Endothelial cell (in vitro differentiated cells): ENCODE measurements at regions not wholly inside any gene's neighbourhood (a gene's known extent, or its start where the extent isn't known, plus 50 kb on each side); places are given as distances from the start of the nearest gene placed in this dataset.

Source experiments
- DNase-seq: peaks from one replicate; pipeline ENCODE4 v3.0.0; 2021; ENCODE audit warnings: low spot score
- H3K27ac Mint-ChIP-seq: one replicate; pipeline ENCODE4 v1.8.0; 2021; ENCODE audit warnings: mixed read lengths, inconsistent platforms; ENCODE audit not compliant: unreplicated experiment
- H3K27me3 Mint-ChIP-seq: one replicate; pipeline ENCODE4 v1.8.0; 2021; ENCODE audit warnings: mild to moderate bottlenecking, moderate library complexity, mixed read lengths, inconsistent platforms; ENCODE audit not compliant: unreplicated experiment
- H3K36me3 Mint-ChIP-seq: one replicate; pipeline ENCODE4 v1.8.0; 2021; ENCODE audit warnings: mild to moderate bottlenecking, low read depth, mixed read lengths, inconsistent platforms; ENCODE audit not compliant: unreplicated experiment
- H3K4me1 Mint-ChIP-seq: one replicate; pipeline ENCODE4 v1.8.0; 2021; ENCODE audit warnings: mild to moderate bottlenecking, mixed read lengths, inconsistent platforms; ENCODE audit not compliant: unreplicated experiment
- H3K4me3 Mint-ChIP-seq: one replicate; pipeline ENCODE4 v1.8.0; 2021; ENCODE audit warnings: mild to moderate bottlenecking, mixed read lengths, inconsistent platforms; ENCODE audit not compliant: unreplicated experiment
- H3K9me3 Mint-ChIP-seq: one replicate; pipeline ENCODE4 v1.8.0; 2021; ENCODE audit warnings: mixed read lengths, inconsistent platforms; ENCODE audit not compliant: unreplicated experiment
- CTCF ChIP-seq: fragments of 200-600 bp; sonication (generic); IDR thresholded peaks from one replicate; pipeline ENCODE4 v1.5.0; 2021; ENCODE audit warnings: antibody characterized with exemption; ENCODE audit not compliant: unreplicated experiment

- H3K4me3 Mint-ChIP-seq: no peak overlapping the region
- no peaks in the 10 kb centered on the region for H3K27me3 Mint-ChIP-seq
- H3K36me3 Mint-ChIP-seq: peaks cover 5% of the 10 kb centered on the region
- H3K4me1 Mint-ChIP-seq: no peaks in the 10 kb centered on the region
- TF ChIP-seq CTCF: no peak
- no peak for DNase-seq
- H3K27ac Mint-ChIP-seq: no peak overlapping the region
- peaks cover 5% of the 10 kb centered on the region for H3K9me3 Mint-ChIP-seq
Measured at GRCh38 chr10:33098951-33099663, 141.1 kb upstream of the ITGB1 start.

DNA sequence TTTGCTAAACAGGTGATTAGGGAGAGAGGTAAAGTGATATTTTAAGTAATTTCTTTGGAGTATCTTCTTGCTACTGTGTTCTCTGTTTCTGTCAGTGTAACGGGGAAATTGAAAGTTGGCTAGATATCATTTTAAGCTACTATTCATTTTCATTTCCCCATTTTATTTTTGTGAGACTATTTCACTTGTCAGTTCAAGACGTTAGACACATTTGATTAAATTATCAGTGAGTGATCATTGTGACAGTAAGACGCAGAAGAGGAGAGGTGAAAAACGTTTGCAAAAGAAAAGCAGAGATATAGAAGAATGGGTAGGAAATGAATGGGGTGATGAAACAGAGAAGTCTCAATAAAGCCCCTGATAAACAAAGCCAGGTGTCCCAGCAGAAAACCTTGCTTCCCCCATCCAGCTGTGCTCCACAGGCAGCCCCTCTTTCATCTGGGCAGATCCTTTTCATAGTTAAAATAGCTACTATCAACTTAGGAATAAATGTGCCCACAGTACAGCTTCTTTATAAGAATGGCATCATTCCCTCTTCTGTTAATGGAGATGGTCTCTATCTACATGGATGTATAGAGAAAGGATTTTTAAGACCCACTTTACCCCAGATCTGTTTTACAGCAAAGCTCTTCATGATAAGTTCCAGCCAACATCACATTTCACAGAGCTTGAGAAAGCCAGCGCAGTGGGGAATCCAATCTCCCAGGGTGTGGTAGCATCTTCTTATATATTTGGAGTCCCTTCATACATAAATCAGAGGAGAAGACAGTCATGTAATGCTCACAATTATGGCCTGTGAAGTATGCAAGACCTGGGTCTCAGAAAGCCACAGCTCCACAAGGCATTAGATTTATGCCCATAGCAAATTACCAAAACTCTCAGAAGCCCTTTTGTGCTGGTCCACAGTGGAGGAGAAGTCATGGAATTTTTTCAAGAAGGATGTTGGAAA, 138.1 kb upstream of the ITGB1 start:
- Mint-ChIP-seq H3K27ac (no peak overlapping the region), H3K27me3 (no peaks in the 10 kb centered on the region), H3K4me1 (no peaks in the 10 kb centered on the region), H3K9me3 (peaks cover 5% of the 10 kb centered on the region), H3K36me3 (peaks cover 5% of the 10 kb centered on the region), H3K4me3 (no peak overlapping the region)
- no peak for DNase-seq
- TF ChIP-seq CTCF: no peak

GRCh38 chr10:33094263-33095051, 136.4 kb upstream of the ITGB1 start:
- Mint-ChIP-seq H3K4me1 (no peaks in the 10 kb centered on the region), H3K9me3 (peaks cover 5% of the 10 kb centered on the region)
- no peak for TF ChIP-seq CTCF

GRCh38 chr10:33093362-33093761, 135.3 kb upstream of the ITGB1 start:
- peaks cover 5% of the 10 kb centered on the region for H3K9me3 Mint-ChIP-seq
- H3K27ac Mint-ChIP-seq: no peak overlapping the region
- H3K36me3 Mint-ChIP-seq: peaks cover 5% of the 10 kb centered on the region
- TF ChIP-seq CTCF: no peak
- no peak for DNase-seq
- H3K4me1 Mint-ChIP-seq: no peaks in the 10 kb centered on the region
- no peak overlapping the region for H3K4me3 Mint-ChIP-seq
- H3K27me3 Mint-ChIP-seq: no peaks in the 10 kb centered on the region

More at GRCh38 chr10:33094263-33095051, 136.4 kb upstream of the ITGB1 start:
- Mint-ChIP-seq H3K27ac (no peak overlapping the region), H3K27me3 (no peaks in the 10 kb centered on the region), H3K4me3 (peak overlapping the region; percentile 23), H3K36me3 (peaks cover 5% of the 10 kb centered on the region)
- no peak for DNase-seq
